ENCODE measurements at regions not wholly inside any gene's neighbourhood (a gene's known extent, or its start where the extent isn't known, plus 50 kb on each side); places are given as distances from the start of the nearest gene placed in this dataset.

GRCh38 chr3:18132991-18133390 lies 292.1 kb downstream of the SATB1 start:
- POLR2A ChIA-PET: no interaction called here
- CTCF ChIA-PET: no interaction called here

GRCh38 chr3:18127859-18128681 lies 297.1 kb downstream of the SATB1 start:
- ChIA-PET POLR2A (no interaction called here), CTCF (interaction anchor here (1.0 kb wide), 1 partner anchor 860 kb away, joined by 4 read pairs; no protein-coding TSS in a partner anchor)

GRCh38 chr3:18127174-18127858 lies 297.8 kb downstream of the SATB1 start:
- CTCF ChIA-PET: interaction anchor here (1.0 kb wide), 1 partner anchor 861 kb away, joined by 4 read pairs; no protein-coding TSS in a partner anchor
- POLR2A ChIA-PET: no interaction called here

GRCh38 chr3:18126772-18127171 lies 298.4 kb downstream of the SATB1 start:
- ChIA-PET CTCF (no interaction called here), POLR2A (no interaction called here)

GRCh38 chr3:18124501-18124900 lies 300.6 kb downstream of the SATB1 start:
- POLR2A ChIA-PET: no interaction called here
- CTCF ChIA-PET: no interaction called here

GRCh38 chr3:18122264-18122663 lies 302.9 kb downstream of the SATB1 start:
- ChIA-PET CTCF (no interaction called here), POLR2A (no interaction called here)

- ChIA-PET CTCF (no interaction called here), POLR2A (no interaction called here)
Observed at GRCh38 chr3:18121020-18121419, 304.1 kb downstream of the SATB1 start.

GRCh38 chr3:18119866-18120265 lies 305.3 kb downstream of the SATB1 start:
- ChIA-PET CTCF (no interaction called here), POLR2A (no interaction called here)

- POLR2A ChIA-PET: no interaction called here
Observed at GRCh38 chr3:18114894-18115293, 310.2 kb downstream of the SATB1 start.

GRCh38 chr3:18113417-18113816 lies 311.7 kb downstream of the SATB1 start:
- POLR2A ChIA-PET: no interaction called here

More at GRCh38 chr3:18114894-18115293, 310.2 kb downstream of the SATB1 start:
- CTCF ChIA-PET: no interaction called here

GRCh38 chr3:18112674-18113375 lies 312.3 kb downstream of the SATB1 start:
- ChIA-PET CTCF (no interaction called here), POLR2A (no interaction called here)

More at GRCh38 chr3:18113417-18113816, 311.7 kb downstream of the SATB1 start:
- CTCF ChIA-PET: no interaction called here

GRCh38 chr3:18111796-18112232 lies 313.3 kb downstream of the SATB1 start:
- ChIA-PET POLR2A (no interaction called here), CTCF (no interaction called here)

- ChIA-PET CTCF (no interaction called here), POLR2A (no interaction called here)
Observed at GRCh38 chr3:18103591-18103990, 321.5 kb downstream of the SATB1 start.

GRCh38 chr3:18100121-18100520 lies 325.0 kb downstream of the SATB1 start:
- ChIA-PET CTCF (no interaction called here), POLR2A (interaction anchor here (0.6 kb wide), 1 partner anchor 452 kb away, joined by 3 read pairs; no protein-coding TSS in a partner anchor)

GRCh38 chr3:18099611-18100010 lies 325.5 kb downstream of the SATB1 start:
- CTCF ChIA-PET: no interaction called here
- POLR2A ChIA-PET: interaction anchor here (0.6 kb wide), 1 partner anchor 452 kb away, joined by 3 read pairs; no protein-coding TSS in a partner anchor

GRCh38 chr3:18098960-18099587 lies 326.1 kb downstream of the SATB1 start:
- CTCF ChIA-PET: no interaction called here

GRCh38 chr3:18097989-18098388 lies 327.1 kb downstream of the SATB1 start:
- CTCF ChIA-PET: no interaction called here

More at GRCh38 chr3:18098960-18099587, 326.1 kb downstream of the SATB1 start:
- POLR2A ChIA-PET: no interaction called here

GRCh38 chr3:18097473-18097872 lies 327.7 kb downstream of the SATB1 start:
- ChIA-PET POLR2A (no interaction called here), CTCF (no interaction called here)

More at GRCh38 chr3:18097989-18098388, 327.1 kb downstream of the SATB1 start:
- POLR2A ChIA-PET: no interaction called here

- POLR2A ChIA-PET: no interaction called here
- CTCF ChIA-PET: no interaction called here
Observed at GRCh38 chr3:18092726-18093125, 332.4 kb downstream of the SATB1 start.

- POLR2A ChIA-PET: no interaction called here
- CTCF ChIA-PET: no interaction called here
Observed at GRCh38 chr3:18090377-18090776, 334.8 kb downstream of the SATB1 start.

All from activated CD8-positive, alpha-beta memory T cell treated with anti-CD3 and anti-CD28 coated beads for 36 hours (primary cell).